IPS-NIHi7 (cell line): ENCODE measurements at regions not wholly inside any gene's neighbourhood (a gene's known extent, or its start where the extent isn't known, plus 50 kb on each side); places are given as distances from the start of the nearest gene placed in this dataset.
A peak's percentile ranks its signal among the peaks of the same experiment; 100 is the strongest.
"Not testable (repeated sequence)": the region's sequence is repeated elsewhere in the genome, so short reads cannot be mapped to it uniquely, and the experiment has no call there.

ENCODE experiments used
- DNase-seq: peaks from one replicate; pipeline ENCODE4 v3.0.0; 2012; ENCODE audit warnings: mixed read lengths; ENCODE audit errors: extremely low spot score

DNA sequence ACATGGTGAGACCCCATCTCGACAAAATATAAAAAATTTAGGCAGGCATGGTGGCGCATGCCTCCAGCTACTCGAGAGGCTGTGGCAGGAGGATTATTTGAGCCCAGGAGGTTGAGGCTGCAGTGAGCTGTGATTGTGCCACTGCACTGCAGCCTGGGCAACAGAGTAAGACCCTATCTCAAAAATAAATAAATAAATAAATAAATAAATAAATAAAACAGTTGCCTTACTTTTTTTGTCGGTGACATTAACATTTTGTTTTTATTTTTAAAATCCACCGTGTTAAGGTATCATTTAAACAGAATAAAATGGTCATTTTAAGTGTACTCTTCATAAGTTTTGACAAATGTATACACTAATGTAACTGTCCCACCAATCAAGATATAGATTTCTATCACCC is 57.0 kb downstream of the RASL11A start:
- no peak for DNase-seq

GRCh38 chr13:27329210-27329609 is 58.6 kb downstream of the RASL11A start:
- DNase-seq, result no peak

DNA sequence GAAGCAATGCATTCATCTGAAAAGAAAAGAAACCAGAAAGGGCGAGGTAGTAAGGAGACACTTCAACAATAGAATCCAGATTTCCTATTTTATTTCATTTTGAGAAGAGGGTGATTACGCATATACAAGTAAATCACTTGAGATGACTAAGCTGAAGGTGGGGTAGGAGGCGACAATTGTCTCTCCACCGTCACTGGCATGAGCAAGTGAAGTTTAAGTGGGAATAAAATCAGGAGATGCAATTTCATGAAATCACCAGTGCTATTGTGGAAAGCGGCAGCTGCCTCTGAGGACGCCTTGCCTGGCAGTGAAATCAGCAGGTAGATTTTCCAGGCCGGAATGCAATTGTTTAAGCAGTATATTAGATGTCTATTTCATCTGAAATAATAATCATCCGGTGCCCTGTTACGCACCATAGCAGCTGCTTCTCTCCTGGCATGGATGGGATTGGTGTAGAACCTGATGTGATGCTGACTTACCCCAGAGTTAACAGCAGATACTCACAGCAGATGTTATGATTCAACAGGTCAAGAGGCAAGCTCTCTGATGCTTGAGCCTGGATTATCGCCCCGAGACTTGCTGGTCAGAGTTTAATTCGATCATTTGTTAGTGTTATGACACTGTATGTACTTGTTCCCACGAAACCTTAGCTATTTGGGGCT is 64.3 kb downstream of the RASL11A start:
- no peak for DNase-seq

DNA sequence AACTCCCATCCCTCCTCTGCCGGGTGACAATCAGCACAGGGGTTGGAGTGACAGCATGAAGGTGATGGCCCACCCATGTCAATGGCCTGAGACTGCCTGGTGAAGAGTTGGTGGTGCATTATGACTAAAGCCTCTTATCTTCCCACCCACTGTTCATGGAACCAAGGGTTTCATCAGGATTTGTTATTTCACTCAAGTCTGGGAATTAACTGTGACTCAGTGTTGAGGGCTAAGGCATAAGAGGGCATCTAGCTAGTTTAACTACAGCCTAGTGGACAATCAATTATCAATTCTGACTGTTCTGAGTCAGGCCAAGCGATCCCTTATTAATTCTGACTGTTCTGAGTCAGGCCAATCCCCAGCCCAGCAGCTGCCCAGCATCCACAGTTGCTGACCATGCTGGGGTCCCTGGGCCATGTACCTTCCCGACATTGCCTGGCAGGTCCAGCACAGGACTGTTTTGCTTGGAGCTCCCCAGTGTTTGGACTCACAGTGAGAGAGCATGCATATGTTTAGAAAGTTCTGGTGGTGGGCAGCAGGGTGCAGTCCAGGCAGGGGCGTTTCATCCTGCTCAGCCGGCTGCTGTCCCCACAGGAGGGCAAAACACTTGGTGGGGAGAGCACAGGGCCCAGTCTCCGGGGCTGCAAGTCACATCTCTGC is 65.5 kb downstream of the RASL11A start:
- DNase-seq, result no peak

DNA sequence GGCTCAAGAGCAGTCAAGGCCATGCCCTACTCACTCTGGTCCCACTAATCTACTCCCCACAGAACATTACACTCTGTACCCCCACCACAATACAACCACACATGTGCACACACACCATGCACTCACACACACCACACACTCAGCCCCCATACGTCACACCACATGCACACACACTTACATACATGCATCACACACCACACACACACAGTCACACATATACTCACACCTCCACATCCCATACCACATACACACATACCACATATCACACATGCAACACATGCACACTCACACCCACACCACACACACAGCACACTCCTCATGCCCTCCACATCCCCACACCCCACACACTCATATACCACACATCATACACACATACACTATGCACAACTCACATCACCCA is 67.6 kb downstream of the RASL11A start:
- no peak for DNase-seq

GRCh38 chr13:27338816-27339215 is 68.2 kb downstream of the RASL11A start:
- peak; percentile 80 for DNase-seq

DNA sequence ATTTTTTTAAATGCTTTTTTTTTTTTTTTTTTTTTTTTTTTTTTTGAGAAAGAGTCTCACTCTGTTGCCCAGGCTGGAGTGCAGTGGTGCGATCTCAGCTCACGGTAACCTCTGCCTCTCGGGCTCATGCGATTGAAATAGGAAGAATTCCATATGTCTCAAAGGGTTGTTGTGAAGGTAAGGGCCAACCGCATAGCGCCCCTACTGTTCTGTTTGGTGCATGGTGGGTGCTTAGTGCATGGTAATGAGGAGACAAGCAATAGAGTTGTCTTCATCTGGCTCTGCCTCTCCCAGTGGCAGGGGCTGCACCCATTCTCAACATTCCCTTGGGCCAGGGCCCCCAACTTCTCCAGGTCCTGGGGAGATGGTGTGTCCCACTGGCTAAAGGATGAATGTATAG is 68.7 kb downstream of the RASL11A start:
- peak; percentile 74 for DNase-seq

GRCh38 chr13:27341616-27342015 is 71.0 kb downstream of the RASL11A start:
- DNase-seq, result no peak

- DNase-seq, result no peak
These were observed 76.7 kb downstream of the RASL11A start for GRCh38 chr13:27347211-27347772.

GRCh38 chr13:27348461-27348860 is 76.0 kb upstream of the GTF3A start:
- no peak for DNase-seq

DNA sequence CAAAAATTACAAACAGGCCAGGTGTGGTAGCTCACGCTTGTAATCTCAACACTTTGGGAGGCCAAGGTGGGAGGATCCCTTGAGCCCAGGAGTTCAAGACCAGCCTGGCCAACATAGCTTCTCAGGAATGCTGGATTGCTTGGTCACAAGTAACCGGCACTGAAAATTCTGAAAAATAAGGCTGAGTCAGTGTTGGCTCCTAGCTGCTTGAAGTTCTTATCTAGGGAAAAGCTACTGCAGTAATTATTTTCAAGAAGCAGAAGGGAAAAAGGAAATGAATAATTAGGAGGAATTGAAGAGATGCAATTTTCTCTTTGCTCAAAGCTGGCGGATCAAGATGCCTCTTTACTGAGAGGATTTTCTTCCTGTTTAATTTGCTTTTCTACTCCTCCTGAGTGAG is 75.0 kb upstream of the GTF3A start:
- no peak for DNase-seq

DNA sequence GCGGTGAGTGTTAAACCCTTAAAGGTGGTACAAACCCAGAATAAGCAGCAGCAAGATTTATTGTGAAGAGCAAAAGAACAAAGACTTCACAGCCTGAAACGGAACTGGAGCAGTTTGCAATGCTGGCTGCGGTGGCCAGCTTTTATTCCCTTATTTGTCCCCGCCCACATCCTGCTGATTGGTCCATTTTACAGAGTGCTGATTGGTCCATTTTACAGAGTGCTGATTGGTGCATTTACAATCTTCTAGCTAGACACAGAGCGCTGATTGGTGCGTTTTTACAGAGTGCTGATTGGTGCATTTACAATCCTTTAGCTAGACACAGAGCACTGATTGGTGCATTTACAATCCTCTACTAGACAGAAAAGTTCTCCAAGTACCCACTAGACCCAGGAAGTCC is 73.6 kb upstream of the GTF3A start:
- DNase-seq, result not testable (repeated sequence)

DNA sequence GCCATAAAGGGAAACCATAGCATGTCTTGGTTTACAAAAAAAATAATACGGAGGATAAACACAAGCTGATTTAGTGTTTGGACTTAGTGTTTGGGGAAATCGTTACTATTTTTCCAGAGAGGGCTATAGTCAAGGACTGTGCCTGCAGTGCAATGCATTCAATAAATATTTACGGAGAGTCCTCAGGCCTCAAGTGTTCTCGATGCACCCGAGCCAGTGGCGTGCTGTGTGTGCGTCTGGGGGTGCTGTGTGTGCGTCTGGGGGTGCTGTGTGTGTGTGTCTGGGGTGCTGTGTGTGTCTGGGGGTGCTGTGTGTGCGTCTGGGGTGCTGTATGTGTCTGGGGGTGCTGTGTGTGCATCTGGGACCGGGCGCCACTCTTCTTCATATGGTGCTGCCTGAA is 71.7 kb upstream of the GTF3A start:
- no peak for DNase-seq

GRCh38 chr13:27353166-27353583 is 71.2 kb upstream of the GTF3A start:
- DNase-seq, result no peak

GRCh38 chr13:27353708-27354107 is 70.7 kb upstream of the GTF3A start:
- DNase-seq, result no peak

DNA sequence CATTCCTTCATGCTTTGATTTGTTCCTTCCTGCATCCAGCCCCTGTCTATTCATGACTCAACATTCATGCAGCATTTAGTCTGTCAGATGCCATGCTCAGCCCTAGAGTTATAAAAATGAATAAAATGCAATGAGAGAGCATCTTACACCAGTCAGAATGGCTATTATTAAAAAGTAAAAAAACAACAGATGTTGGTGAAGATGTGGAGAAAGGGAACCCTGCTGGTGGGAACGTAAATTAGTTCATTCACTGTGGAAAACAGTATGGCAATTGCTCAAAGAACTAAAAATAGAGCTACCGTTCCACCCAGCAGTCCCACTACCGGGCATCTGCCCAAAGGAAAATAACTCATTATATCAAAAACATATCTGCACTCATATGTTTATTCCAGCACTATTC is 70.0 kb upstream of the GTF3A start:
- no peak for DNase-seq

GRCh38 chr13:27355894-27356293 is 68.5 kb upstream of the GTF3A start:
- no peak for DNase-seq

DNA sequence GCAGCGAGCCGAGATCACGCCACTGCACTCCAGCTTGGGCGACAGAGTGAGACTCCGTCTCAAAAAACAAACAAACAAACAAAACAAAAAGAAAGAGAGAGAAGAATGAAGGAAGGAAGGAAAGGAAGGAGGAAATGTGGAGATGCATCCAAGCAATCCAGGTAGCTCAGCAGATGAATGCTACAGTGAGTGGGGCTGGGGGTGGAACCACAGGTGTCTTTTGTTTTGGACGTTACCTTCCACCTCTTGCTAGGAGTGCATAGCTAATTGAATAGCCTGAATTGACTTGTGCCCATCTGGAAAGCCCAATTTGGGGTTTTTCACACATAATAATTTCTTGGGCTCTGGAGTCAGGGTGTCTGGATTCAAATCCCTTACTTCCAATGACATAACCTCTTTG is 66.0 kb upstream of the GTF3A start:
- DNase-seq, result no peak

DNA sequence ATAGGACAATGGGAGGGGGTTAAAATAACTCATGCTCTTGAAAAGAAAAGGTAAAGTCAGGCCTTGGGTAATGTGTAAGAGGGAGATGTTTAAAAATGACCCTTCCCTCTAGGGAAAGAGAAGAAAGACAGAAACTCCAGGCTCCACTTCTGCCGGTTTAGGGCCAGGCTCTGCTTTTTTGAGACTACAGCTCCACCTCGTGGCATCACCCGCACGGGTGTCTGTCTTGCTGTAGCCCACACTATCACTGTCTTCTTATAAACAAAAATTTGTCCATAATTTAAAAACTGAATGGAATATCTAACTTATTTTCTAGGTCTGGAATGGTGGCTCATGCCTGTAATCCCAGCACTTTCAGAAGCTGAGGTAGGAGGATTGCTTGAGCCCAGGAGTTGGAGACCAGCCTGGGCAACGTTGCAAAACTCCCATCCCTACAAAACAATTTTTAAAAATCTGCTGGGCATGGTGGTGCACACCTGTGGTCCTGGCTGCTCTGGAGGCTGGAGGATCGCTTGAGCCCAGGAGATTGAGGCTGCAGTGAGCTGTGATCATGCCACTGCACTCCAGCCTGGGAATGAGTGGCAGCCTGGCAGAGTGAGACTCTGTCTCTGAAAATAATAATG is 65.1 kb upstream of the GTF3A start:
- peak; percentile 73 for DNase-seq

- DNase-seq, result no peak
These were observed 63.9 kb upstream of the GTF3A start for GRCh38 chr13:27360562-27360961.

GRCh38 chr13:27362064-27362751 is 62.2 kb upstream of the GTF3A start:
- peak; percentile 94 for DNase-seq

- not testable (repeated sequence) for DNase-seq
These were observed 60.8 kb upstream of the GTF3A start for GRCh38 chr13:27363637-27364036.
